OCI-LY1 (cell line): ENCODE measurements at regions not wholly inside any gene's neighbourhood (a gene's known extent, or its start where the extent isn't known, plus 50 kb on each side); places are given as distances from the start of the nearest gene placed in this dataset.

Experiments
- H2AFZ ChIP-seq: fragments of 200-600 bp; sonication (generic), shearing (Covaris generic); 2 replicates; pipeline ENCODE4 v1.6.0; 2014; ENCODE audit warnings: antibody characterized with exemption, mild to moderate bottlenecking, low read length
- H3F3A ChIP-seq: fragments of 200-600 bp; sonication (generic), shearing (Covaris generic); 2 replicates; pipeline ENCODE4 v1.6.0; 2014; ENCODE audit warnings: mild to moderate bottlenecking, antibody characterized with exemption, low read length, moderate library complexity; ENCODE audit not compliant: insufficient read depth
- H3K27ac ChIP-seq: fragments of 200-600 bp; sonication (generic); 2 replicates; pipeline ENCODE4 v1.5.1; 2014; ENCODE audit warnings: low read length, mixed run types, mild to moderate bottlenecking, low read depth; ENCODE audit not compliant: poor library complexity, severe bottlenecking
- H3K27me3 ChIP-seq: fragments of 200-600 bp; sonication (generic); 2 replicates; pipeline ENCODE4 v1.6.0; 2014; ENCODE audit warnings: antibody characterized with exemption, mild to moderate bottlenecking, low read length, moderate library complexity; ENCODE audit not compliant: insufficient read depth
- H3K36me3 ChIP-seq: fragments of 200-600 bp; sonication (generic); 2 replicates; pipeline ENCODE4 v1.6.1; 2014; ENCODE audit warnings: mild to moderate bottlenecking, antibody characterized with exemption, low read length, moderate library complexity, mixed read lengths; ENCODE audit not compliant: insufficient read depth
- H3K4me1 ChIP-seq: fragments of 200-600 bp; sonication (generic); 2 replicates; pipeline ENCODE4 v1.5.1; 2014; ENCODE audit warnings: mild to moderate bottlenecking, low read length, moderate library complexity; ENCODE audit not compliant: insufficient read depth, severe bottlenecking
- H3K4me2 ChIP-seq: fragments of 200-600 bp; sonication (generic), shearing (Covaris generic); 2 replicates; pipeline ENCODE4 v1.6.1; 2014; ENCODE audit warnings: low read length
- H3K4me3 ChIP-seq: fragments of 200-600 bp; sonication (generic); 2 replicates; pipeline ENCODE4 v1.5.1; 2014; ENCODE audit warnings: low read length, low read depth, mild to moderate bottlenecking, mixed read lengths; ENCODE audit not compliant: poor library complexity, severe bottlenecking
- H3K79me2 ChIP-seq: fragments of 200-600 bp; shearing (Covaris generic); 2 replicates; pipeline ENCODE4 v1.6.1; 2016; ENCODE audit warnings: mixed run types, low read length, mixed read lengths; ENCODE audit not compliant: insufficient read depth
- H3K9ac ChIP-seq: fragments of 200-600 bp; sonication (generic), shearing (Covaris generic); 2 replicates; pipeline ENCODE4 v1.6.1; 2014; ENCODE audit warnings: mild to moderate bottlenecking, low read length, mixed read lengths
- H3K9me2 ChIP-seq: fragments of 200-600 bp; sonication (generic), shearing (Covaris generic); 2 replicates; pipeline ENCODE4 v1.6.1; 2014; ENCODE audit warnings: low read depth, mild to moderate bottlenecking, low read length, mixed read lengths
- H3K9me3 ChIP-seq: fragments of 200-600 bp; shearing (Covaris generic); 2 replicates; pipeline ENCODE4 v1.6.1; 2014; ENCODE audit warnings: low read length, mixed read lengths
- H4K20me1 ChIP-seq: fragments of 200-600 bp; sonication (generic), shearing (Covaris generic); 2 replicates; pipeline ENCODE4 v1.6.0; 2016; ENCODE audit warnings: mild to moderate bottlenecking, low read length; ENCODE audit not compliant: insufficient read depth
- EZH2 ChIP-seq: fragments of 200-600 bp; sonication (generic), shearing (Covaris generic); IDR thresholded peaks from 2 replicates; pipeline ENCODE4 v1.8.0; 2017; ENCODE audit warnings: borderline replicate concordance, mixed run types, mild to moderate bottlenecking, antibody characterized with exemption, low read length, moderate library complexity, mixed read lengths
- TF ChIP-seq, protein P1 (sequence below): fragments of 200-600 bp; sonication (generic), shearing (Covaris generic); IDR thresholded peaks from 2 replicates; pipeline ENCODE4 v1.5.1; 2017; ENCODE audit warnings: mild to moderate bottlenecking, antibody characterized with exemption, low read length, moderate library complexity, mixed read lengths

DNA sequence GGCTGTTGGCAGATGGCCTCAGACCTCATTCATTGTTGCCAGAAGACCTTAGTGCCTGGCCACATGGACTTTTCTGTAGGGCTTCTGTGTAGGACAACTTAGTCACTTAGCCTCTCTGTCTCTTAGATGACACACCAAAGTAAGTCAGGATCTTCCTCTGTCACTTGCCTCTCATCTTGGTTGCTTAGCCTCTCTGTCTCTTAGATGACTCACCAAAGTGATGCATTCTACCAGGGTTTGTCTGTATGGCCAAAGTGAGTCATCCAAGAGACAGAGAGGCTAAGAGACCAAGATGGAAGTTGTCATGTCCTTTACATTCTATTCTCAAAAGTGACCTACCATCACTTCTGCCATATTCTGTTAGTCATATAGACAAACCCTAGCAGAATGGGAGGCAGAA lies 255.9 kb upstream of the DEFB112 start:
- H3K4me2 ChIP-seq: no peak overlapping the region
- H3F3A ChIP-seq: no peaks in the 10 kb centered on the region
- H4K20me1 ChIP-seq: no peaks in the 10 kb centered on the region
- no peak overlapping the region for H3K27ac ChIP-seq
- no peaks in the 10 kb centered on the region for H3K4me1 ChIP-seq
- H3K9me3 ChIP-seq: no peaks in the 10 kb centered on the region
- H2AFZ ChIP-seq: no peak overlapping the region
- H3K79me2 ChIP-seq: no peaks in the 10 kb centered on the region
- no peak overlapping the region for H3K9ac ChIP-seq
- no peaks in the 10 kb centered on the region for H3K36me3 ChIP-seq
- no peaks in the 10 kb centered on the region for H3K9me2 ChIP-seq
- TF ChIP-seq, protein P1, sequence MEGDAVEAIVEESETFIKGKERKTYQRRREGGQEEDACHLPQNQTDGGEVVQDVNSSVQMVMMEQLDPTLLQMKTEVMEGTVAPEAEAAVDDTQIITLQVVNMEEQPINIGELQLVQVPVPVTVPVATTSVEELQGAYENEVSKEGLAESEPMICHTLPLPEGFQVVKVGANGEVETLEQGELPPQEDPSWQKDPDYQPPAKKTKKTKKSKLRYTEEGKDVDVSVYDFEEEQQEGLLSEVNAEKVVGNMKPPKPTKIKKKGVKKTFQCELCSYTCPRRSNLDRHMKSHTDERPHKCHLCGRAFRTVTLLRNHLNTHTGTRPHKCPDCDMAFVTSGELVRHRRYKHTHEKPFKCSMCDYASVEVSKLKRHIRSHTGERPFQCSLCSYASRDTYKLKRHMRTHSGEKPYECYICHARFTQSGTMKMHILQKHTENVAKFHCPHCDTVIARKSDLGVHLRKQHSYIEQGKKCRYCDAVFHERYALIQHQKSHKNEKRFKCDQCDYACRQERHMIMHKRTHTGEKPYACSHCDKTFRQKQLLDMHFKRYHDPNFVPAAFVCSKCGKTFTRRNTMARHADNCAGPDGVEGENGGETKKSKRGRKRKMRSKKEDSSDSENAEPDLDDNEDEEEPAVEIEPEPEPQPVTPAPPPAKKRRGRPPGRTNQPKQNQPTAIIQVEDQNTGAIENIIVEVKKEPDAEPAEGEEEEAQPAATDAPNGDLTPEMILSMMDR: no peak
- TF ChIP-seq EZH2: no peak
- H3K27me3 ChIP-seq: no peaks in the 10 kb centered on the region
- no peak overlapping the region for H3K4me3 ChIP-seq

DNA sequence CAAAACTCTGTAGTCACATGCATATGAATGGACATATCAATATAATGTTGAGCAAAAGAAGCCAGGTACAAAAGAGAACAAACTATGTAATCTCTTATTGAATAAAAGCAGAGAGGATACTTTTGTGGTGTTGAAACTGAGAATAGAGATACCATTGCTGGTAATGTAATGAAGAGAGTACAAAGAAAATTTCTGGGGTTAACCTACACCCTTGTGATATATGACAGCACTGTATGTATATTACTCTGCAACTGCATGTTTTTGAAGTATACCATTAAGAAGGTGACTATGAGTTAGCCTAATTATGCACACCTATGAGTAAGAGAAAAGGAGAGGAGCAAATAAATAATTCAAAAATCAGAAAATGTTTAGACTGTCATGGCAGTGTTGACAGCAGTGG lies 268.8 kb upstream of the DEFB112 start:
- Histone ChIP-seq H3K79me2 (no peaks in the 10 kb centered on the region), H4K20me1 (no peaks in the 10 kb centered on the region), H3K9ac (no peak overlapping the region), H3K36me3 (no peaks in the 10 kb centered on the region), H3K9me3 (no peaks in the 10 kb centered on the region), H2AFZ (no peak overlapping the region), H3K27ac (no peak overlapping the region), H3K4me1 (no peaks in the 10 kb centered on the region), H3K27me3 (no peaks in the 10 kb centered on the region), H3K9me2 (no peaks in the 10 kb centered on the region), H3K4me2 (no peak overlapping the region), H3K4me3 (no peak overlapping the region), H3F3A (no peaks in the 10 kb centered on the region)
- TF ChIP-seq EZH2: no peak
- TF ChIP-seq, protein P1: no peak

DNA sequence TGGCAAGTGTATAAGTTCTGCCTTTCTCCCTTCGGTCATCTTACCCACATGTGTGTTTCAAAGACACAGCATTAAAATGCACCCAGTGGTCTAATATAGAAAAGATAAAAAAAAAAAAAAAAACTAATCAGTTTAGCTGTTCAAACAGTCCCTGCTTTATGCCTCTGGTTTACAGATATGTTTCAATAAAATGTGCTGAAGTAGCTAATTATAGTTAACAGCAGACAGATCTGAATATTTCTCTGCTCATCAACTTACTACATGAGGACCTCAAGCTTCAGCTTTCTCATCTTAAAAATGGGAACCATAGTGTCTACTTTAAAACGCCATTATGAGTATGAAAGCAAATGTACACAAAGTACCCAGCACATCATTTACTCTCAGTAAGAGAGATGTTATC lies 280.6 kb upstream of the DEFB112 start:
- no peak overlapping the region for H3K27ac ChIP-seq
- no peaks in the 10 kb centered on the region for H3K27me3 ChIP-seq
- TF ChIP-seq, protein P1: no peak
- no peak for TF ChIP-seq EZH2
- H4K20me1 ChIP-seq: no peaks in the 10 kb centered on the region
- H3K9me3 ChIP-seq: no peaks in the 10 kb centered on the region
- H3K4me2 ChIP-seq: no peak overlapping the region
- no peak overlapping the region for H3K9ac ChIP-seq
- no peaks in the 10 kb centered on the region for H3K4me1 ChIP-seq
- no peak overlapping the region for H3K4me3 ChIP-seq
- no peaks in the 10 kb centered on the region for H3K36me3 ChIP-seq
- H3F3A ChIP-seq: no peaks in the 10 kb centered on the region
- H3K9me2 ChIP-seq: no peaks in the 10 kb centered on the region
- no peak overlapping the region for H2AFZ ChIP-seq
- H3K79me2 ChIP-seq: no peaks in the 10 kb centered on the region
